CD4-positive, alpha-beta T cell (primary cell): ENCODE measurements at regions not wholly inside any gene's neighbourhood (a gene's known extent, or its start where the extent isn't known, plus 50 kb on each side); places are given as distances from the start of the nearest gene placed in this dataset.

Experiments
- ATAC-seq: fragments of 200-7000 bp; cut with Tn5 transposase; one replicate; pipeline ENCODE4 v1.10.0; 2022; ENCODE audit warnings: mild to moderate bottlenecking; ENCODE audit not compliant: poor library complexity
- CTCF ChIA-PET: fragments of 350-600 bp; sonication (Branson Sonifier 250); formaldehyde crosslinking; loops from one replicate; lab custom pipeline; 2021; ENCODE audit warnings: antibody characterized with exemption, inconsistent platforms; lab: Charles Lee
- POLR2A ChIA-PET: fragments of 350-600 bp; sonication (Branson Sonifier 250); formaldehyde crosslinking; loops from one replicate; lab custom pipeline; 2021; ENCODE audit warnings: antibody characterized with exemption, inconsistent platforms; lab: Charles Lee
- DNase-seq, 14 experiments: peaks; one replicate each; pipeline ENCODE4 v3.0.0-alpha.2; 2013 to 2020; ENCODE audit warnings: mixed read lengths in 2 of 14
- H3K27ac ChIP-seq, 2 donors: one replicate each; pipeline versions ENCODE4 v1.5.1 to v1.7.0; 2013; ENCODE audit warnings: low read length in 2 of 2, low read depth in 1 of 2, mild to moderate bottlenecking in 1 of 2
- H3K27me3 ChIP-seq, 2 experiments: 1 replicate in 1 of 2; 2 replicates in 1 of 2; pipeline versions ENCODE4 v1.6.1 to v1.7.0; 2013; ENCODE audit warnings: low read length in 2 of 2, control low read depth in 1 of 2, mild to moderate bottlenecking in 1 of 2, moderate library complexity in 1 of 2; ENCODE audit not compliant: insufficient read depth in 2 of 2, control insufficient read depth in 1 of 2
- H3K36me3 ChIP-seq: one replicate; pipeline ENCODE4 v1.6.1; 2013; ENCODE audit warnings: low read length, control low read depth; ENCODE audit not compliant: insufficient read depth
- H3K4me1 ChIP-seq: one replicate; pipeline ENCODE4 v1.6.1; 2013; ENCODE audit warnings: low read length, control low read depth; ENCODE audit not compliant: insufficient read depth
- H3K4me3 ChIP-seq: one replicate; pipeline ENCODE4 v1.5.1; 2013; ENCODE audit warnings: mild to moderate bottlenecking, low read length, moderate library complexity
- H3K9me3 ChIP-seq, 2 experiments: 1 replicate in 1 of 2; 2 replicates in 1 of 2; pipeline versions ENCODE4 v1.6.1 to v1.7.0; 2013; ENCODE audit warnings: low read length in 2 of 2, mild to moderate bottlenecking in 2 of 2, control low read depth in 1 of 2, moderate library complexity in 1 of 2; ENCODE audit not compliant: control insufficient read depth in 1 of 2, insufficient read depth in 1 of 2
- H3K27ac Mint-ChIP-seq: one replicate; pipeline ENCODE4 v1.8.0; 2020; ENCODE audit warnings: mixed read lengths
- H3K27me3 Mint-ChIP-seq: one replicate; pipeline ENCODE4 v1.8.0; 2021; ENCODE audit warnings: mixed read lengths
- H3K36me3 Mint-ChIP-seq: one replicate; pipeline ENCODE4 v1.8.0; 2021; ENCODE audit warnings: low read depth, mixed read lengths
- H3K4me1 Mint-ChIP-seq: one replicate; pipeline ENCODE4 v1.8.0; 2021; ENCODE audit warnings: low read depth, mixed read lengths
- H3K4me3 Mint-ChIP-seq: one replicate; pipeline ENCODE4 v1.8.0; 2020; ENCODE audit warnings: mild to moderate bottlenecking, mixed read lengths
- H3K9me3 Mint-ChIP-seq: one replicate; pipeline ENCODE4 v1.8.0; 2020; ENCODE audit warnings: mixed read lengths
- intact Hi-C, 2 experiments: fragments of 100-400 bp; cut with DNase I in 1 of 2; cut with micrococcal nuclease in 1 of 2; formaldehyde crosslinking; loops; one replicate each; pipeline versions ENCODE4 v1.15.1 to v1.9.0; 2023 to 2025; cut with DNase I, micrococcal nuclease
- TF ChIP-seq, protein P1 (sequence below): fragments of 200-600 bp; IDR thresholded peaks from one replicate; pipeline ENCODE4 v1.8.0; 2022; ENCODE audit warnings: antibody characterized with exemption, mild to moderate bottlenecking

DNA sequence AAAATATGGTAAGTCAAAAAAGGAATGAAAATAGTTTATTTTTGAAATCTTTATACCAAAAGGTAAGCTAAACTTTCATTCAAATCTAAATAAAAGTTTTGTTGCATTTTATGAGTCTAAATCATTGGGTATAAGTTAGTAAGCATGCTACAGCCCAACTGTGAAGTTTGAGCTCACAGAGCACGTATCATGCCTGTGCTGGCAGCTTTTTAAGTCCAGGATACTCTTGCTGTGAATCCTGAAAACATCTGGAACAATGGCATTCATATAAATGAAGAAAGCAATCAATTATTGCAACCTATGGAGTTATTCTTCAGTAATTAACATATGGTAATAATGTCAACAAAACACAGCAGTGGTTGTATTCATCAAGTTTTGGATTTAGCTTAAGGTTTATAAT lies 656.9 kb downstream of the RFPL4B start:
- Histone ChIP-seq H3K36me3 (no peaks in the 10 kb centered on the region), H3K4me3 (no peak overlapping the region), H3K27ac (no peak overlapping the region), H3K27me3 (no peaks in the 10 kb centered on the region), H3K4me1 (no peaks in the 10 kb centered on the region), H3K9me3 (no peaks in the 10 kb centered on the region)
- H3K27me3 Mint-ChIP-seq = no peaks in the 10 kb centered on the region
- ATAC-seq = no peak
- DNase-seq = no peak
- ChIA-PET POLR2A (no interaction called here), CTCF (no interaction called here)
- no peaks in the 10 kb centered on the region for H3K9me3 Mint-ChIP-seq
- TF ChIP-seq, protein P1, sequence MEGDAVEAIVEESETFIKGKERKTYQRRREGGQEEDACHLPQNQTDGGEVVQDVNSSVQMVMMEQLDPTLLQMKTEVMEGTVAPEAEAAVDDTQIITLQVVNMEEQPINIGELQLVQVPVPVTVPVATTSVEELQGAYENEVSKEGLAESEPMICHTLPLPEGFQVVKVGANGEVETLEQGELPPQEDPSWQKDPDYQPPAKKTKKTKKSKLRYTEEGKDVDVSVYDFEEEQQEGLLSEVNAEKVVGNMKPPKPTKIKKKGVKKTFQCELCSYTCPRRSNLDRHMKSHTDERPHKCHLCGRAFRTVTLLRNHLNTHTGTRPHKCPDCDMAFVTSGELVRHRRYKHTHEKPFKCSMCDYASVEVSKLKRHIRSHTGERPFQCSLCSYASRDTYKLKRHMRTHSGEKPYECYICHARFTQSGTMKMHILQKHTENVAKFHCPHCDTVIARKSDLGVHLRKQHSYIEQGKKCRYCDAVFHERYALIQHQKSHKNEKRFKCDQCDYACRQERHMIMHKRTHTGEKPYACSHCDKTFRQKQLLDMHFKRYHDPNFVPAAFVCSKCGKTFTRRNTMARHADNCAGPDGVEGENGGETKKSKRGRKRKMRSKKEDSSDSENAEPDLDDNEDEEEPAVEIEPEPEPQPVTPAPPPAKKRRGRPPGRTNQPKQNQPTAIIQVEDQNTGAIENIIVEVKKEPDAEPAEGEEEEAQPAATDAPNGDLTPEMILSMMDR = no peak
- intact Hi-C loops = no loop called here
- no peak overlapping the region for H3K27ac Mint-ChIP-seq
- H3K4me3 Mint-ChIP-seq = no peak overlapping the region
- H3K36me3 Mint-ChIP-seq = no peaks in the 10 kb centered on the region
- no peaks in the 10 kb centered on the region for H3K4me1 Mint-ChIP-seq

DNA sequence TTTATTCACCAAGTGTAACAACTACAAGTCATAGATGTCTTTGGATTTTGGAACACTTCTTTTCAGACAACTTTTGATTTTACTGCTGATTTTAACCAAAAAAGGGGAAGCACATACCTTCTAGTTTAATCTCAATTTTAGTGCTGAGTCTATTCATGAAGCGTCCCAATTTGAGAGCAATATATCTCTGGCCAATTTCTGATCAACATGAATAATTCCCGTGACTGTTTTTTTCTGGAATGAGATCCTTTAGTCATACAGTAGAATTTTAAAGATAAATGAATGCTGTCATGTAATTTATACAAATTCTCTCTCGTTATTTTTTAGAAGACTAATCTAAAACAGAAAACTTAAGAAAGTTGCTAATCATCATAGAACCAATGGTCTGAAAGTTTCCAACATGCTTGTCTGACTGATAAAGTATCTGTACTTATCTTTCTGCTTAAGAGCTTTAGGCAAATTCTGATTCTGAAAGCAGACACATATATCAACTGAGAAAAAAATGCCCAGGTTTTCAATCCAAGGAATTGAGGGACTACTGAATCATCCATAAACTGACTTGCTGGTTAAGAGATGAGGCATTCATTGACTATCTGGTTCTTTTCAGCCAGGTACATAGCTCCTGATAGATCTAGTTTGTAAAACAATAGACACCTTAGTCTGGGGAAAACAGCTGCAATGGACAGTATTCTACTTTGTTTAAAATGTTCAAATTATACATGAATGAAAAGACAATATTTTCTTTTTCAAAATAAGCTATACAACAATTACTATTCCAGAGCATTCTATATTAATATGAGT lies 657.5 kb downstream of the RFPL4B start:
- no peak for DNase-seq
- no peaks in the 10 kb centered on the region for H3K36me3 ChIP-seq
- TF ChIP-seq, protein P1 = no peak
- no peaks in the 10 kb centered on the region for H3K9me3 ChIP-seq
- intact Hi-C loops = no loop called here
- no peaks in the 10 kb centered on the region for H3K9me3 Mint-ChIP-seq
- no peak overlapping the region for H3K27ac Mint-ChIP-seq
- no peaks in the 10 kb centered on the region for H3K27me3 Mint-ChIP-seq
- ChIA-PET POLR2A (no interaction called here), CTCF (no interaction called here)
- H3K36me3 Mint-ChIP-seq = no peaks in the 10 kb centered on the region
- H3K4me3 ChIP-seq = no peak overlapping the region
- no peaks in the 10 kb centered on the region for H3K4me1 Mint-ChIP-seq
- no peak overlapping the region for H3K27ac ChIP-seq
- no peaks in the 10 kb centered on the region for H3K4me1 ChIP-seq
- no peak for ATAC-seq
- no peaks in the 10 kb centered on the region for H3K27me3 ChIP-seq
- no peak overlapping the region for H3K4me3 Mint-ChIP-seq

DNA sequence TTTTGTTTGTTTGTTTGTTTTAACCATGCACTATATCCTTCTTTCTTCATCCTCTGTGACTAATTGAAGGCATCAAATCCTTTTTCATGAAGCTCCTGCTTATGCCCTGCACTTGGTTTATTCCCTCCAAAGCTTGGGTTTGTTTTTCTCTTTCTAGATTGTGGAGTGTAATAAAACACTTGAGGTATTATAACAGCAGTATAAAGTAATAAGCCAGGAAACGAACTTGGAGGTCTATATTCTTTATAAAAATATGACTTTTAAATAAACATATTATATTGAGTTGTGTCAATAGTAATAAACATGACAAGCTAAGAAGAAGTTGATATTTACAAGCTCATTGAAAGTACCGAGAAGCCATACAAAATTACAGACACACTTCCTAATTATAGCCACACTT lies 659.4 kb downstream of the RFPL4B start:
- no peaks in the 10 kb centered on the region for H3K9me3 Mint-ChIP-seq
- intact Hi-C loops = no loop called here
- Histone ChIP-seq H3K4me3 (no peak overlapping the region), H3K36me3 (no peaks in the 10 kb centered on the region), H3K9me3 (no peaks in the 10 kb centered on the region), H3K27me3 (no peaks in the 10 kb centered on the region), H3K27ac (no peak overlapping the region), H3K4me1 (no peaks in the 10 kb centered on the region)
- H3K27me3 Mint-ChIP-seq = no peaks in the 10 kb centered on the region
- no peak for DNase-seq
- ChIA-PET POLR2A (no interaction called here), CTCF (no interaction called here)
- no peaks in the 10 kb centered on the region for H3K4me1 Mint-ChIP-seq
- no peaks in the 10 kb centered on the region for H3K36me3 Mint-ChIP-seq
- H3K4me3 Mint-ChIP-seq = no peak overlapping the region
- no peak overlapping the region for H3K27ac Mint-ChIP-seq
- TF ChIP-seq, protein P1 = no peak
- no peak for ATAC-seq
